K562 (cell line): ENCODE measurements at regions not wholly inside any gene's neighbourhood (a gene's known extent, or its start where the extent isn't known, plus 50 kb on each side); places are given as distances from the start of the nearest gene placed in this dataset.

Experiments
- ATAC-seq: fragments of 200-7000 bp; cut with Tn5 transposase; 3 replicates; pipeline ENCODE4 v1.9.1; 2020; ENCODE audit warnings: moderate library complexity
- BruUV-seq: library from RNA; stranded (reverse); fragments of 400-500 nt; replicated peaks from 2 replicates; lab custom pipeline; 2021; lab: Mats Ljungman, UMichigan
- CTCF ChIA-PET: fragments of 300-600 bp; formaldehyde crosslinking; extraction: SDS; loops from one replicate; lab custom pipeline; 2021; ENCODE audit warnings: low intra/inter-chr PET ratio; lab: Yijun Ruan, JAX
- POLR2A ChIA-PET: fragments of 300-600, 350-650 bp; sonication (Branson Sonifier 250); formaldehyde crosslinking; extraction: SDS; loops from one replicate; lab custom pipeline; 2021; ENCODE audit warnings: antibody characterized with exemption, inconsistent platforms; lab: Yijun Ruan, JAX
- DNase-seq, 4 experiments: peaks; one replicate each; pipeline versions ENCODE4 v3.0.0 to v3.0.0-alpha.2; 2011 to 2018; ENCODE audit warnings: low spot score in 3 of 4, mixed read lengths in 3 of 4; ENCODE audit errors: extremely low read depth in 1 of 4
- FAIRE-seq: peaks from 2 replicates; lab custom pipeline; 2011; peaks lifted over from hg19 to GRCh38; lab: Jason Lieb, UNC
- H2AFZ ChIP-seq: 2 replicates; pipeline ENCODE4 v1.6.0; 2011; ENCODE audit warnings: low read depth, low read length, control low read depth, inconsistent platforms
- H3K27ac ChIP-seq: fragments of 200-600 bp; 3 replicates; pipeline ENCODE4 v1.8.0; 2011; ENCODE audit warnings: low read depth, mild to moderate bottlenecking, control low read depth, inconsistent platforms, low read length, moderate library complexity, mixed read lengths; ENCODE audit errors: extremely low read depth
- H3K27me3 ChIP-seq, 2 experiments: fragments of 300-600 bp in 1 of 2; 2 replicates in 1 of 2; 3 replicates in 1 of 2; pipeline versions ENCODE4 v1.6.0 to v1.8.0; 2011; ENCODE audit warnings: inconsistent platforms in 2 of 2, low read length in 2 of 2, mild to moderate bottlenecking in 1 of 2, mixed read lengths in 1 of 2, moderate library complexity in 1 of 2; ENCODE audit not compliant: control insufficient read depth in 2 of 2, insufficient read depth in 2 of 2
- H3K36me3 ChIP-seq: fragments of 300-600 bp; 3 replicates; pipeline ENCODE4 v1.8.0; 2011; ENCODE audit warnings: mild to moderate bottlenecking, low read length, inconsistent platforms; ENCODE audit not compliant: control insufficient read depth, insufficient read depth
- H3K4me1 ChIP-seq, 2 experiments: fragments of 200-600 bp in 1 of 2; replicated peaks in 1 of 2; 2 replicates in 1 of 2; 3 replicates in 1 of 2; pipeline versions ENCODE4 v1.5.1 to v1.8.0; 2011; ENCODE audit warnings: inconsistent platforms in 2 of 2, low read length in 2 of 2, mild to moderate bottlenecking in 1 of 2, mixed read lengths in 1 of 2, moderate library complexity in 1 of 2; ENCODE audit not compliant: control insufficient read depth in 2 of 2, insufficient read depth in 2 of 2
- H3K4me2 ChIP-seq: 2 replicates; pipeline ENCODE4 v1.6.1; 2011; ENCODE audit warnings: low read length, control low read depth, inconsistent platforms, mixed read lengths; ENCODE audit not compliant: insufficient read depth
- H3K4me3 ChIP-seq: fragments of 200-600 bp; sonication (generic), shearing (Covaris generic); 2 replicates; pipeline ENCODE4 v1.5.1; 2016; ENCODE audit warnings: control low read depth, inconsistent platforms
- H3K79me2 ChIP-seq: fragments of 200-600 bp; 3 replicates; pipeline ENCODE4 v1.8.0; 2011; ENCODE audit warnings: low read length, inconsistent platforms; ENCODE audit not compliant: control insufficient read depth, insufficient read depth
- H3K9ac ChIP-seq, 2 experiments: 2 replicates each; pipeline versions ENCODE4 v1.6.0 to v1.6.1; 2011; ENCODE audit warnings: low read depth in 2 of 2, low read length in 2 of 2, control low read depth in 1 of 2, inconsistent platforms in 1 of 2, mild to moderate bottlenecking in 1 of 2, mixed read lengths in 1 of 2; ENCODE audit not compliant: insufficient read depth in 1 of 2
- H3K9me1 ChIP-seq: one replicate; pipeline ENCODE4 v1.6.0; 2011; ENCODE audit warnings: inconsistent platforms, mild to moderate bottlenecking, low read length, moderate library complexity; ENCODE audit not compliant: control insufficient read depth, insufficient read depth
- H3K9me3 ChIP-seq: replicated peaks from 2 replicates; pipeline ENCODE4 v1.5.1; 2011; ENCODE audit warnings: low read depth, low read length, inconsistent platforms; ENCODE audit not compliant: control insufficient read depth, insufficient read depth
- H4K20me1 ChIP-seq: replicated peaks from 2 replicates; pipeline ENCODE4 v1.6.1; 2011; ENCODE audit warnings: low read length, inconsistent platforms, mixed read lengths; ENCODE audit not compliant: control insufficient read depth, insufficient read depth
- ATF3 ChIP-seq, 2 experiments: fragments of 450-650 bp in 1 of 2; sonication (generic) in 1 of 2; formaldehyde crosslinking in 1 of 2; IDR thresholded peaks in 1 of 2; conservative IDR thresholded peaks in 1 of 2; 2 replicates each; pipeline versions ENCODE4 v1.6.1 to v1.8.1; 2016 to 2023; ENCODE audit warnings: mild to moderate bottlenecking in 2 of 2, moderate library complexity in 2 of 2, inconsistent platforms in 1 of 2, missing genetic modification reagents in 1 of 2
- ETS2 ChIP-seq: IDR thresholded peaks from 2 replicates; pipeline ENCODE4 v1.6.1; 2016; ENCODE audit warnings: borderline replicate concordance, missing genetic modification characterization, mild to moderate bottlenecking, moderate library complexity, missing compliant biosample characterization; ENCODE audit not compliant: poor library complexity, severe bottlenecking
- NCOA2 ChIP-seq, 2 experiments: fragments of 450-650 bp; IDR thresholded peaks; 2 replicates each; pipeline ENCODE4 v1.6.1; 2018; ENCODE audit warnings: mild to moderate bottlenecking in 2 of 2, moderate library complexity in 1 of 2; ENCODE audit not compliant: partially characterized antibody in 2 of 2
- SPI1 ChIP-seq: IDR thresholded peaks from 2 replicates; pipeline ENCODE4 v1.6.1; 2011; ENCODE audit warnings: low read depth, low read length, control low read depth, borderline replicate concordance
- TAF1 ChIP-seq: IDR thresholded peaks from 2 replicates; pipeline ENCODE4 v1.6.1; 2011; ENCODE audit warnings: mild to moderate bottlenecking, low read length, moderate library complexity; ENCODE audit not compliant: insufficient read depth, control insufficient read depth, severe bottlenecking; ENCODE audit errors: extremely low read depth
- TGIF2 ChIP-seq: sonication (generic); formaldehyde crosslinking; IDR thresholded peaks from 2 replicates; pipeline ENCODE4 v1.8.1; 2022; ENCODE audit warnings: mild to moderate bottlenecking, missing genetic modification reagents, moderate library complexity
- ZNF609 ChIP-seq: sonication (generic); formaldehyde crosslinking; IDR thresholded peaks from 2 replicates; pipeline ENCODE4 v1.8.1; 2023; ENCODE audit warnings: missing genetic modification reagents, mild to moderate bottlenecking, borderline replicate concordance
- WGBS: fragments of 100-300 bp; shearing (Covaris generic); methylation state at CpG from one replicate; pipeline ENCODE4 v1.1.6; 2016; ENCODE audit warnings: low coverage, mixed read lengths; ENCODE audit not compliant: insufficient coverage; ENCODE audit errors: missing lambda C conversion rate; 5-methylcytosine and 5-hydroxymethylcytosine counted together
- in situ Hi-C: fragments of 300-500 bp; cut with MboI; formaldehyde crosslinking; loops from 4 replicates; pipeline ENCODE4 v1.15.0; 2018; ENCODE audit warnings: inconsistent platforms, mixed read lengths
- intact Hi-C: fragments of 100-400 bp; cut with micrococcal nuclease; formaldehyde crosslinking; loops from 2 replicates; pipeline ENCODE4 v1.14.2; 2022

- 71% methylated on average over 4 of the region's 4 CpGs for WGBS
- FAIRE-seq: no peak
- Histone ChIP-seq H3K79me2 (no peaks in the 10 kb centered on the region), H4K20me1 (no peaks in the 10 kb centered on the region), H3K27ac (no peak overlapping the region), H3K4me3 (no peak overlapping the region), H3K36me3 (no peaks in the 10 kb centered on the region), H2AFZ (no peak overlapping the region), H3K27me3 (no peaks in the 10 kb centered on the region), H3K9ac (no peak overlapping the region), H3K9me1 (no peaks in the 10 kb centered on the region), H3K9me3 (no peaks in the 10 kb centered on the region), H3K4me1 (peaks cover 0 to 10% of the 10 kb centered on the region in 2 experiments; a peak in 2 of 5 replicates), H3K4me2 (no peak overlapping the region)
- TF ChIP-seq SPI1 (0 out of 2 replicates have a peak, but pooled peaks have one; percentile 11), ETS2 (tag) (no peak), NCOA2 (IDR thresholded peaks at IDR 0.05; ENCODE audit: partially characterized antibody in 2 of 2) (peak in 1 of 2 experiments; percentile 20)
- ChIA-PET CTCF (no interaction called here), POLR2A (interaction anchor here (1.2 kb wide), 1 partner anchor 18 kb away, joined by 3 read pairs; no protein-coding TSS in a partner anchor)
- DNase-seq: no peak
- ATAC-seq: no peak
- in situ Hi-C loops: no loop called here
- no TSS peak for BruUV-seq
- intact Hi-C loops: loop anchor here (10.0 kb wide), 1 partner anchor 227 kb away; no protein-coding TSS in a partner anchor
Observed at GRCh38 chr18:2331491-2331890, 239.8 kb downstream of the METTL4 start.

- Histone ChIP-seq H3K36me3 (no peaks in the 10 kb centered on the region), H3K4me1 (peaks cover 4 to 13% of the 10 kb centered on the region in 2 experiments; a peak in 2 of 5 replicates), H3K27me3 (no peaks in the 10 kb centered on the region), H4K20me1 (no peaks in the 10 kb centered on the region), H3K9me1 (no peaks in the 10 kb centered on the region), H2AFZ (peak overlapping the region; percentile 62), H3K4me3 (no peak overlapping the region), H3K27ac (no peak overlapping the region), H3K9me3 (0 out of 2 replicates have a peak, but pooled peaks cover 2% of the 10 kb centered on the region), H3K4me2 (no peak overlapping the region), H3K79me2 (no peaks in the 10 kb centered on the region), H3K9ac (no peak overlapping the region)
- DNase-seq (no peak), ATAC-seq (peak; percentile 53), FAIRE-seq (no peak)
- intact Hi-C loops (loop anchor here (5.0 to 10.0 kb wide), 2 partner anchors 135 to 232 kb away; no protein-coding TSS in a partner anchor), in situ Hi-C loops (no loop called here)
- POLR2A ChIA-PET: interaction anchor here (2.0 kb wide), 1 partner anchor 11 kb away, joined by 16 read pairs; no protein-coding TSS in a partner anchor
- CTCF ChIA-PET: no interaction called here
- no TSS peak for BruUV-seq
- TF ChIP-seq TAF1: no peak
- TF ChIP-seq ATF3 (IDR thresholded peaks at IDR 0.05): peak; percentile 33; the same call in 1 of the 2 replicates
- TF ChIP-seq ATF3 (CRISPR knock-in tag; conservative IDR thresholded peaks at IDR 0.05): no peak
- TF ChIP-seq TGIF2 (CRISPR knock-in tag): no peak
- no peak for TF ChIP-seq ZNF609 (CRISPR knock-in tag)
Observed at GRCh38 chr18:2336690-2337392, 234.5 kb downstream of the METTL4 start.
